ENCODE measurements at regions not wholly inside any gene's neighbourhood (a gene's known extent, or its start where the extent isn't known, plus 50 kb on each side); places are given as distances from the start of the nearest gene placed in this dataset.

GRCh38 chr15:77548589-77549557, 83.8 kb downstream of the LINGO1 start:
- Histone ChIP-seq H3K27ac (ENCODE audit: low read depth, low read length) (no peak overlapping the region), H3K9ac (ENCODE audit: low read depth, low read length) (no peak overlapping the region), H3K4me3 (ENCODE audit: low read length) (no peak overlapping the region), H3K27me3 (ENCODE audit: insufficient read depth, low read length) (no peaks in the 10 kb centered on the region), H3K9me3 (ENCODE audit: insufficient read depth, low read depth, low read length) (no peaks in the 10 kb centered on the region), H3K36me3 (ENCODE audit: insufficient read depth, low read length) (no peaks in the 10 kb centered on the region), H3K4me1 (ENCODE audit: insufficient read depth, low read length) (peaks cover 6% of the 10 kb centered on the region; the same call in 1 of the 2 replicates)
- 75% methylated on average over 20 of the region's 23 CpGs for WGBS

GRCh38 chr15:77547801-77548588, 84.7 kb downstream of the LINGO1 start:
- Histone ChIP-seq H3K4me1 (ENCODE audit: insufficient read depth, low read length) (peaks cover 6% of the 10 kb centered on the region; the same call in 1 of the 2 replicates), H3K9ac (ENCODE audit: low read depth, low read length) (no peak overlapping the region), H3K27me3 (ENCODE audit: insufficient read depth, low read length) (no peaks in the 10 kb centered on the region), H3K9me3 (ENCODE audit: insufficient read depth, low read depth, low read length) (no peaks in the 10 kb centered on the region), H3K36me3 (ENCODE audit: insufficient read depth, low read length) (no peaks in the 10 kb centered on the region), H3K27ac (ENCODE audit: low read depth, low read length) (no peak overlapping the region), H3K4me3 (ENCODE audit: low read length) (no peak overlapping the region)
- WGBS, result 59% methylated on average over 18 of the region's 19 CpGs

- Histone ChIP-seq H3K9me3 (ENCODE audit: insufficient read depth, low read depth, low read length) (no peaks in the 10 kb centered on the region), H3K4me3 (ENCODE audit: low read length) (no peak overlapping the region), H3K9ac (ENCODE audit: low read depth, low read length) (no peak overlapping the region), H3K27me3 (ENCODE audit: insufficient read depth, low read length) (no peaks in the 10 kb centered on the region), H3K36me3 (ENCODE audit: insufficient read depth, low read length) (no peaks in the 10 kb centered on the region), H3K4me1 (ENCODE audit: insufficient read depth, low read length) (peaks cover 6% of the 10 kb centered on the region; the same call in 1 of the 2 replicates), H3K27ac (ENCODE audit: low read depth, low read length) (no peak overlapping the region)
- WGBS, result 93% methylated on average over 1 of the region's 1 CpG
Measured at GRCh38 chr15:77546870-77547269, 85.8 kb downstream of the LINGO1 start.

GRCh38 chr15:77546050-77546501, 86.6 kb downstream of the LINGO1 start:
- 28% methylated on average over 4 of the region's 4 CpGs for WGBS
- H3K36me3 ChIP-seq (ENCODE audit: insufficient read depth, low read length), result no peaks in the 10 kb centered on the region
- peaks cover 6% of the 10 kb centered on the region; the same call in 1 of the 2 replicates for H3K4me1 ChIP-seq (ENCODE audit: insufficient read depth, low read length)
- no peaks in the 10 kb centered on the region for H3K9me3 ChIP-seq (ENCODE audit: insufficient read depth, low read depth, low read length)
- H3K4me3 ChIP-seq (ENCODE audit: low read length), result no peak overlapping the region
- H3K9ac ChIP-seq (ENCODE audit: low read depth, low read length), result no peak overlapping the region
- H3K27me3 ChIP-seq (ENCODE audit: insufficient read depth, low read length), result no peaks in the 10 kb centered on the region
- no peak overlapping the region for H3K27ac ChIP-seq (ENCODE audit: low read depth, low read length)

GRCh38 chr15:77545058-77545457, 87.7 kb downstream of the LINGO1 start:
- Histone ChIP-seq H3K4me3 (ENCODE audit: low read length) (no peak overlapping the region), H3K27ac (ENCODE audit: low read depth, low read length) (no peak overlapping the region), H3K27me3 (ENCODE audit: insufficient read depth, low read length) (no peaks in the 10 kb centered on the region), H3K9ac (ENCODE audit: low read depth, low read length) (no peak overlapping the region; the same call in 1 of the 2 replicates), H3K4me1 (ENCODE audit: insufficient read depth, low read length) (peaks cover 9% of the 10 kb centered on the region; the same call in 1 of the 2 replicates), H3K9me3 (ENCODE audit: insufficient read depth, low read depth, low read length) (no peaks in the 10 kb centered on the region), H3K36me3 (ENCODE audit: insufficient read depth, low read length) (no peaks in the 10 kb centered on the region)
- WGBS, result 85% methylated on average over 5 of the region's 6 CpGs

GRCh38 chr15:77544162-77544561, 88.5 kb downstream of the LINGO1 start:
- H3K9ac ChIP-seq (ENCODE audit: low read depth, low read length), result no peak overlapping the region
- no peaks in the 10 kb centered on the region for H3K27me3 ChIP-seq (ENCODE audit: insufficient read depth, low read length)
- peaks cover 9% of the 10 kb centered on the region; the same call in 1 of the 2 replicates for H3K4me1 ChIP-seq (ENCODE audit: insufficient read depth, low read length)
- no peak overlapping the region for H3K27ac ChIP-seq (ENCODE audit: low read depth, low read length)
- no peaks in the 10 kb centered on the region for H3K9me3 ChIP-seq (ENCODE audit: insufficient read depth, low read depth, low read length)
- H3K36me3 ChIP-seq (ENCODE audit: insufficient read depth, low read length), result no peaks in the 10 kb centered on the region
- 90% methylated on average over 8 of the region's 8 CpGs for WGBS
- H3K4me3 ChIP-seq (ENCODE audit: low read length), result no peak overlapping the region

- peaks cover 8% of the 10 kb centered on the region; the same call in 1 of the 2 replicates for H3K4me1 ChIP-seq (ENCODE audit: insufficient read depth, low read length)
- WGBS, result 24% methylated on average over 32 of the region's 32 CpGs
- H3K36me3 ChIP-seq (ENCODE audit: insufficient read depth, low read length), result no peaks in the 10 kb centered on the region
- no peaks in the 10 kb centered on the region for H3K27me3 ChIP-seq (ENCODE audit: insufficient read depth, low read length)
- H3K9ac ChIP-seq (ENCODE audit: low read depth, low read length), result no peak overlapping the region; the same call in 1 of the 2 replicates
- H3K27ac ChIP-seq (ENCODE audit: low read depth, low read length), result no peak overlapping the region
- no peaks in the 10 kb centered on the region for H3K9me3 ChIP-seq (ENCODE audit: insufficient read depth, low read depth, low read length)
- peak overlapping the region; percentile 30; the same call in 1 of the 2 replicates for H3K4me3 ChIP-seq (ENCODE audit: low read length)
Measured at GRCh38 chr15:77543159-77543882, 89.4 kb downstream of the LINGO1 start.

- Histone ChIP-seq H3K27me3 (ENCODE audit: insufficient read depth, low read length) (no peaks in the 10 kb centered on the region), H3K4me1 (ENCODE audit: insufficient read depth, low read length) (peaks cover 16% of the 10 kb centered on the region; the same call in 1 of the 2 replicates), H3K9me3 (ENCODE audit: insufficient read depth, low read depth, low read length) (no peaks in the 10 kb centered on the region), H3K36me3 (ENCODE audit: insufficient read depth, low read length) (no peaks in the 10 kb centered on the region), H3K4me3 (ENCODE audit: low read length) (no peak overlapping the region), H3K9ac (ENCODE audit: low read depth, low read length) (no peak overlapping the region), H3K27ac (ENCODE audit: low read depth, low read length) (no peak overlapping the region)
- 83% methylated on average over 16 of the region's 16 CpGs for WGBS
Measured at GRCh38 chr15:77542491-77543001, 90.2 kb downstream of the LINGO1 start.

GRCh38 chr15:77541421-77542181, 91.1 kb downstream of the LINGO1 start:
- Histone ChIP-seq H3K27ac (ENCODE audit: low read depth, low read length) (no peak overlapping the region), H3K27me3 (ENCODE audit: insufficient read depth, low read length) (no peaks in the 10 kb centered on the region), H3K9me3 (ENCODE audit: insufficient read depth, low read depth, low read length) (no peaks in the 10 kb centered on the region), H3K4me3 (ENCODE audit: low read length) (no peak overlapping the region), H3K36me3 (ENCODE audit: insufficient read depth, low read length) (no peaks in the 10 kb centered on the region), H3K4me1 (ENCODE audit: insufficient read depth, low read length) (peaks cover 25% of the 10 kb centered on the region), H3K9ac (ENCODE audit: low read depth, low read length) (no peak overlapping the region)
- WGBS, result 44% methylated on average over 13 of the region's 13 CpGs
